ENCODE measurements at regions not wholly inside any gene's neighbourhood (a gene's known extent, or its start where the extent isn't known, plus 50 kb on each side); places are given as distances from the start of the nearest gene placed in this dataset.

DNA sequence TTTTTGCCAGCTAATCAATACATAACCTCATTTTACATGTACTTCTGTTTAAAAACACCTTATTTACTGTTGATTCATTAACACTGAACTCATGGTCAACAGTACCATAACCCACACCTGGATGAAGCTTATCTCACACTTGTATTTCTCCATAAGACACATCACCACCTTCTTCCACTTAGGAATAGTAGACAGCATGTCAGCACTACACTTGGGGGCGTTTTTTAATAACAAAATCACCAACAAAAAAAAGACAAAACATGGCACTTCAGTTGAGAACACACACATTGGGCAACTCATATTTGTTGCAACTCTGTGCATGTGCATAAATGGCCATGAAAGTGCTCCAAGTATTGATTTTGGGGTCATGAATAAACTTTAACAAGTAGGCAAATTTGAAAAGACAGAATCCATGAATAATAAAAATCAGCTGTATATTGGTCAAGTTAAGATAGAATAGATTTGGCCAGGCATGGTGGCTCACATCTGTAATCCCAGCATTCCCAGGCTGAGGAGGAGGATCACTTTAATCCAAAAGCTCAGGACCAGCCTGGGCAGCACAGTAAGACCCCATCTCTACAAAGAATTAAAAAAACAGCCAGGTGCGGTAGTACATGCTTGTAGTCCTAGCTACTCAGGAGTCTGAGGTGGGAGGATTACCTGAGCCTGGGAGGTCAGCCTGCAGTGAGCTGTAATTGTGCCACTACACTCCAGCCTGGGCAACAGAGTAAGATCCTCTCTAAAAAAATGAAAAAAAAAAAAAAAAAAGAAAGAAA, 84.4 kb upstream of the SRD5A2 start:
- H3K79me1 ChIP-seq (ENCODE audit: insufficient read depth, low read depth, low read length, poor library complexity, severe bottlenecking), result no peaks in the 10 kb centered on the region
- DNase-seq, result no peak
- no peak overlapping the region for H3K56ac ChIP-seq (ENCODE audit: insufficient read length, low read depth, low read length)
- H3K23me2 ChIP-seq (ENCODE audit: insufficient read length, low read depth, low read length, poor library complexity, severe bottlenecking), result no peaks in the 10 kb centered on the region
- WGBS (ENCODE audit: extremely low coverage, insufficient read length, low lambda C conversion rate), result no CpG with 5 or more reads among the region's 2 CpGs
- no peak overlapping the region for H3K18ac ChIP-seq (ENCODE audit: insufficient read length, low read depth, low read length)
- H3K36me3 Mint-ChIP-seq (ENCODE audit: insufficient read depth in 1 of 3, low read depth in 3 of 3), result no peaks in the 10 kb centered on the region
- no peak overlapping the region for H3K4me2 ChIP-seq (ENCODE audit: insufficient read depth, insufficient read length, low read length)
- no peak overlapping the region for H3K4ac ChIP-seq (ENCODE audit: low read depth, low read length)
- H3K9me3 ChIP-seq (ENCODE audit: control insufficient read depth, low read depth, low read length), result no peaks in the 10 kb centered on the region
- no peak overlapping the region for H3K23ac ChIP-seq (ENCODE audit: insufficient read length, low read depth, low read length)
- no peak overlapping the region for H3K9ac ChIP-seq (ENCODE audit: extremely low read depth, insufficient read length, low read length)
- H3K79me2 ChIP-seq (ENCODE audit: insufficient read depth, low read length), result no peaks in the 10 kb centered on the region
- no peaks in the 10 kb centered on the region for H3K4me1 Mint-ChIP-seq
- H4K8ac ChIP-seq (replicated peaks; ENCODE audit: insufficient read length, low read depth, low read length), result no peak overlapping the region
- H3K9me3 Mint-ChIP-seq, result peaks cover 0 to 8% of the 10 kb centered on the region in 2 experiments; a peak in 1 of 5 replicates
- no peaks in the 10 kb centered on the region for H4K20me1 ChIP-seq (ENCODE audit: control insufficient read depth, insufficient read depth, insufficient read length)
- H3K27ac Mint-ChIP-seq, result no peak overlapping the region
- no peaks in the 10 kb centered on the region for H3K27me3 ChIP-seq (ENCODE audit: insufficient read depth, low read length)
- no peak overlapping the region for H2BK5ac ChIP-seq (ENCODE audit: insufficient read length, low read length)
- no peak overlapping the region for H3T11ph ChIP-seq (ENCODE audit: low read length)
- no peaks in the 10 kb centered on the region for H3K27me3 Mint-ChIP-seq (ENCODE audit: low read depth)
- H2AK5ac ChIP-seq (ENCODE audit: insufficient read length, low read length), result no peak overlapping the region
- no peak overlapping the region for H3K14ac ChIP-seq (ENCODE audit: insufficient read depth, low read length)
- TF ChIP-seq, protein P1, sequence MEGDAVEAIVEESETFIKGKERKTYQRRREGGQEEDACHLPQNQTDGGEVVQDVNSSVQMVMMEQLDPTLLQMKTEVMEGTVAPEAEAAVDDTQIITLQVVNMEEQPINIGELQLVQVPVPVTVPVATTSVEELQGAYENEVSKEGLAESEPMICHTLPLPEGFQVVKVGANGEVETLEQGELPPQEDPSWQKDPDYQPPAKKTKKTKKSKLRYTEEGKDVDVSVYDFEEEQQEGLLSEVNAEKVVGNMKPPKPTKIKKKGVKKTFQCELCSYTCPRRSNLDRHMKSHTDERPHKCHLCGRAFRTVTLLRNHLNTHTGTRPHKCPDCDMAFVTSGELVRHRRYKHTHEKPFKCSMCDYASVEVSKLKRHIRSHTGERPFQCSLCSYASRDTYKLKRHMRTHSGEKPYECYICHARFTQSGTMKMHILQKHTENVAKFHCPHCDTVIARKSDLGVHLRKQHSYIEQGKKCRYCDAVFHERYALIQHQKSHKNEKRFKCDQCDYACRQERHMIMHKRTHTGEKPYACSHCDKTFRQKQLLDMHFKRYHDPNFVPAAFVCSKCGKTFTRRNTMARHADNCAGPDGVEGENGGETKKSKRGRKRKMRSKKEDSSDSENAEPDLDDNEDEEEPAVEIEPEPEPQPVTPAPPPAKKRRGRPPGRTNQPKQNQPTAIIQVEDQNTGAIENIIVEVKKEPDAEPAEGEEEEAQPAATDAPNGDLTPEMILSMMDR (conservative IDR thresholded peaks at IDR 0.05), result no peak
- no peak overlapping the region for H4K91ac ChIP-seq (ENCODE audit: insufficient read length, low read depth, low read length)
- no peak overlapping the region for H3K4me3 Mint-ChIP-seq
- H2BK12ac ChIP-seq (ENCODE audit: insufficient read length, low read depth, low read length), result no peak overlapping the region
- no peaks in the 10 kb centered on the region for H3K4me1 ChIP-seq (ENCODE audit: insufficient read depth, low read length)
- no peak overlapping the region for H2BK120ac ChIP-seq (ENCODE audit: low read depth, low read length, poor library complexity, severe bottlenecking)
- no peak overlapping the region for H2BK20ac ChIP-seq (ENCODE audit: low read depth, low read length, poor library complexity, severe bottlenecking)
- no peak overlapping the region for H3K27ac ChIP-seq (ENCODE audit: insufficient read length, low read depth, low read length)
- H2AFZ ChIP-seq (ENCODE audit: low read length), result no peak overlapping the region
- no peak overlapping the region for H2BK15ac ChIP-seq (ENCODE audit: low read depth, low read length)
- no peak overlapping the region for H4K5ac ChIP-seq (ENCODE audit: insufficient read length, low read depth, low read length)

Measured in H9 (cell line).